HL-60 (cell line): ENCODE measurements at regions not wholly inside any gene's neighbourhood (a gene's known extent, or its start where the extent isn't known, plus 50 kb on each side); places are given as distances from the start of the nearest gene placed in this dataset.

ENCODE experiments used
- CTCF ChIP-seq: IDR thresholded peaks from one replicate; pipeline ENCODE4 v1.5.1; 2011; ENCODE audit warnings: low read length, control low read depth, inconsistent platforms; ENCODE audit not compliant: insufficient read depth
- GABPA ChIP-seq: IDR thresholded peaks from 2 replicates; pipeline ENCODE4 v1.6.1; 2012; ENCODE audit warnings: low read depth
- POLR2AphosphoS5 ChIP-seq: IDR thresholded peaks from 2 replicates; pipeline ENCODE4 v1.6.1; 2012; ENCODE audit warnings: low read depth
- REST ChIP-seq: IDR thresholded peaks from 2 replicates; pipeline ENCODE4 v1.6.1; 2012; ENCODE audit warnings: low read depth; ENCODE audit not compliant: insufficient replicate concordance
- SPI1 ChIP-seq: IDR thresholded peaks from 2 replicates; pipeline ENCODE4 v1.6.1; 2012; ENCODE audit warnings: low read depth, mild to moderate bottlenecking, borderline replicate concordance

- no peak for TF ChIP-seq REST
- no peak for TF ChIP-seq CTCF
- no peak for TF ChIP-seq POLR2AphosphoS5
- TF ChIP-seq GABPA: no peak
- TF ChIP-seq SPI1: no peak
Measured at GRCh38 chr2:11922294-11922693, 175.9 kb downstream of the LPIN1 start.
